Gastroesophageal sphincter (tissue), 3 donors: ENCODE measurements at regions not wholly inside any gene's neighbourhood (a gene's known extent, or its start where the extent isn't known, plus 50 kb on each side); places are given as distances from the start of the nearest gene placed in this dataset.

Experiments
- EP300 ChIP-seq: sonication (generic); formaldehyde crosslinking; IDR thresholded peaks from one replicate; pipeline ENCODE4 v1.6.1; 2017; ENCODE audit warnings: antibody characterized with exemption, mild to moderate bottlenecking
- POLR2A ChIP-seq, 2 donors: fragments of 450-650 bp; IDR thresholded peaks; one replicate each; pipeline ENCODE4 v1.6.1; 2017; ENCODE audit warnings: antibody characterized with exemption in 2 of 2, mild to moderate bottlenecking in 2 of 2, moderate library complexity in 1 of 2
- TF ChIP-seq, protein P1 (sequence below), 4 experiments: fragments of 200-600 bp in 2 of 4; fragments of 450-650 bp in 2 of 4; sonication (generic) in 1 of 4; IDR thresholded peaks; one replicate each; pipeline ENCODE4 v1.5.1; 2017 to 2019; ENCODE audit warnings: antibody characterized with exemption in 4 of 4, mild to moderate bottlenecking in 2 of 4, moderate library complexity in 2 of 4

DNA sequence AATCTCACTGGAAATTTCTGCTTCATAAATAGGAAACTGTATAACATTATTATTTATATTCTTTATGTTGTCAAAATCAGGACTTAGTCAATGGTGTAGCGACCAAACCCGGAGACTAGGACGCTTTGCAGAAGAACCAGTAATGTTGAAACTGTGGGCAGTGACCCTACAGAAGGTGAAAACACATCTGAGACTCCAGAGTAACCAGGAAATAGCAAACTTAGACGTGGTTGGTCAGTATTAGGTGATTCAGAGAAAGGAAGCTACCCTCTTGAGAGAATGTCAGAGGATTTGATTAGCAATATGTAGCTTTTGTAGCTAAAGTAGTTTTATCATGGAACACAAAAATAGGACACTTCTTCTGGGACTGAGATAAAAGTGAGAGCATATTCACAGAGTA lies 381.9 kb downstream of the SLC16A7 start:
- TF ChIP-seq, protein P1, sequence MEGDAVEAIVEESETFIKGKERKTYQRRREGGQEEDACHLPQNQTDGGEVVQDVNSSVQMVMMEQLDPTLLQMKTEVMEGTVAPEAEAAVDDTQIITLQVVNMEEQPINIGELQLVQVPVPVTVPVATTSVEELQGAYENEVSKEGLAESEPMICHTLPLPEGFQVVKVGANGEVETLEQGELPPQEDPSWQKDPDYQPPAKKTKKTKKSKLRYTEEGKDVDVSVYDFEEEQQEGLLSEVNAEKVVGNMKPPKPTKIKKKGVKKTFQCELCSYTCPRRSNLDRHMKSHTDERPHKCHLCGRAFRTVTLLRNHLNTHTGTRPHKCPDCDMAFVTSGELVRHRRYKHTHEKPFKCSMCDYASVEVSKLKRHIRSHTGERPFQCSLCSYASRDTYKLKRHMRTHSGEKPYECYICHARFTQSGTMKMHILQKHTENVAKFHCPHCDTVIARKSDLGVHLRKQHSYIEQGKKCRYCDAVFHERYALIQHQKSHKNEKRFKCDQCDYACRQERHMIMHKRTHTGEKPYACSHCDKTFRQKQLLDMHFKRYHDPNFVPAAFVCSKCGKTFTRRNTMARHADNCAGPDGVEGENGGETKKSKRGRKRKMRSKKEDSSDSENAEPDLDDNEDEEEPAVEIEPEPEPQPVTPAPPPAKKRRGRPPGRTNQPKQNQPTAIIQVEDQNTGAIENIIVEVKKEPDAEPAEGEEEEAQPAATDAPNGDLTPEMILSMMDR (IDR thresholded peaks at IDR 0.05) = no peak
- TF ChIP-seq POLR2A (IDR thresholded peaks at IDR 0.05) = no peak
- TF ChIP-seq EP300 = no peak
